ENCODE measurements at regions not wholly inside any gene's neighbourhood (a gene's known extent, or its start where the extent isn't known, plus 50 kb on each side); places are given as distances from the start of the nearest gene placed in this dataset.
"Not testable (repeated sequence)": the region's sequence is repeated elsewhere in the genome, so short reads cannot be mapped to it uniquely, and the experiment has no call there.

DNA sequence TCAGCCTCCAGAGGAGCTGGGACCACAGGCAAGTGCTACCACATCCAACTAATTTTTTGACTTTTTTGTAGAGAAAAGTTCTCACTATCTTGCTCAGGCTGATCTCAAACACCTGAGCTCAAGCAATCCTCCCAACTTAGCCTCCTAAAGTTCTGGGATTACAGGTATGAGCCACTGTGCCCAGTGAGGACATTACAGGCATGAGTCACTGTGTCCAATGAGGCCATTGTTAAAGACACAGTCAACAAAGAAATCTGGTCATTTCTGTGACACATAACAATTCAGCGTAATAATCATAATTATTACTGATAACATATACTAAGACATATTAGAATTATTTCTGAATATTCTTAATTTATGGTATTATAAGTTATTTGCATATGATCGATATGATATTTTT is 463.4 kb upstream of the NDN start:
- Histone ChIP-seq H3K27me3 (ENCODE audit: control insufficient read depth, insufficient read depth, low read length) (no peaks in the 10 kb centered on the region), H3K36me3 (ENCODE audit: control insufficient read depth, insufficient read depth, low read length) (no peaks in the 10 kb centered on the region), H3K4me3 (ENCODE audit: low read depth, low read length) (no peak overlapping the region)
- DNase-seq (ENCODE audit: low read depth) = no peak
- CTCF ChIA-PET = no interaction called here
- TF ChIP-seq, protein P1, sequence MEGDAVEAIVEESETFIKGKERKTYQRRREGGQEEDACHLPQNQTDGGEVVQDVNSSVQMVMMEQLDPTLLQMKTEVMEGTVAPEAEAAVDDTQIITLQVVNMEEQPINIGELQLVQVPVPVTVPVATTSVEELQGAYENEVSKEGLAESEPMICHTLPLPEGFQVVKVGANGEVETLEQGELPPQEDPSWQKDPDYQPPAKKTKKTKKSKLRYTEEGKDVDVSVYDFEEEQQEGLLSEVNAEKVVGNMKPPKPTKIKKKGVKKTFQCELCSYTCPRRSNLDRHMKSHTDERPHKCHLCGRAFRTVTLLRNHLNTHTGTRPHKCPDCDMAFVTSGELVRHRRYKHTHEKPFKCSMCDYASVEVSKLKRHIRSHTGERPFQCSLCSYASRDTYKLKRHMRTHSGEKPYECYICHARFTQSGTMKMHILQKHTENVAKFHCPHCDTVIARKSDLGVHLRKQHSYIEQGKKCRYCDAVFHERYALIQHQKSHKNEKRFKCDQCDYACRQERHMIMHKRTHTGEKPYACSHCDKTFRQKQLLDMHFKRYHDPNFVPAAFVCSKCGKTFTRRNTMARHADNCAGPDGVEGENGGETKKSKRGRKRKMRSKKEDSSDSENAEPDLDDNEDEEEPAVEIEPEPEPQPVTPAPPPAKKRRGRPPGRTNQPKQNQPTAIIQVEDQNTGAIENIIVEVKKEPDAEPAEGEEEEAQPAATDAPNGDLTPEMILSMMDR (IDR thresholded peaks at IDR 0.05; ENCODE audit: insufficient read depth, low read depth, low read length) = no peak
- POLR2A ChIA-PET = no interaction called here

GRCh38 chr15:24158306-24158705 is 471.2 kb upstream of the NDN start:
- CTCF ChIA-PET; H3K36me3 ChIP-seq (ENCODE audit: control insufficient read depth, insufficient read depth, low read length); DNase-seq (ENCODE audit: low read depth); H3K27me3 ChIP-seq (ENCODE audit: control insufficient read depth, insufficient read depth, low read length); H3K4me3 ChIP-seq (ENCODE audit: low read depth, low read length); POLR2A ChIA-PET: not testable (repeated sequence)

GRCh38 chr15:24165512-24165911 is 478.4 kb upstream of the NDN start:
- H3K36me3 ChIP-seq (ENCODE audit: control insufficient read depth, insufficient read depth, low read length); DNase-seq (ENCODE audit: low read depth); CTCF ChIA-PET; H3K4me3 ChIP-seq (ENCODE audit: low read depth, low read length); POLR2A ChIA-PET; H3K27me3 ChIP-seq (ENCODE audit: control insufficient read depth, insufficient read depth, low read length): not testable (repeated sequence)

DNA sequence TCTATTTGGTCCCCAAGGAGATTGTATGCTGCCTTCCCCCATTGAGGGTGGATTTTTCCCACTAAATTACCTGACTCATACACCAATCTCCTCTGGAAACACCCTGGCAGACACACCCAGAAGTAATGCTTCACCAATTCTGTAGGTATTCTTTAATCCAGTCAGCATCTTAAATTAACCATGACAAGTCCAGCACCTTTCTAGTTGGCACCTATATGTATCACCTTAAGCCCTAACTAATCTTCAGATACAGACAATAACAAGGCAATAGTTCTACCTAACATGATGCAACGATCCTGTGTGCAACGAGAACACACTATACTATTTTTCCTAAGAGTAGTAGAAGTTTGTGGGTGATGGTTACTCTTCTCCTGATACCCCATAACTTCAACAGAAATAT is 473.3 kb upstream of the NPAP1 start:
- H3K36me3 ChIP-seq (ENCODE audit: control insufficient read depth, insufficient read depth, low read length); CTCF ChIA-PET; H3K4me3 ChIP-seq (ENCODE audit: low read depth, low read length); DNase-seq (ENCODE audit: low read depth); H3K27me3 ChIP-seq (ENCODE audit: control insufficient read depth, insufficient read depth, low read length); POLR2A ChIA-PET: not testable (repeated sequence)

DNA sequence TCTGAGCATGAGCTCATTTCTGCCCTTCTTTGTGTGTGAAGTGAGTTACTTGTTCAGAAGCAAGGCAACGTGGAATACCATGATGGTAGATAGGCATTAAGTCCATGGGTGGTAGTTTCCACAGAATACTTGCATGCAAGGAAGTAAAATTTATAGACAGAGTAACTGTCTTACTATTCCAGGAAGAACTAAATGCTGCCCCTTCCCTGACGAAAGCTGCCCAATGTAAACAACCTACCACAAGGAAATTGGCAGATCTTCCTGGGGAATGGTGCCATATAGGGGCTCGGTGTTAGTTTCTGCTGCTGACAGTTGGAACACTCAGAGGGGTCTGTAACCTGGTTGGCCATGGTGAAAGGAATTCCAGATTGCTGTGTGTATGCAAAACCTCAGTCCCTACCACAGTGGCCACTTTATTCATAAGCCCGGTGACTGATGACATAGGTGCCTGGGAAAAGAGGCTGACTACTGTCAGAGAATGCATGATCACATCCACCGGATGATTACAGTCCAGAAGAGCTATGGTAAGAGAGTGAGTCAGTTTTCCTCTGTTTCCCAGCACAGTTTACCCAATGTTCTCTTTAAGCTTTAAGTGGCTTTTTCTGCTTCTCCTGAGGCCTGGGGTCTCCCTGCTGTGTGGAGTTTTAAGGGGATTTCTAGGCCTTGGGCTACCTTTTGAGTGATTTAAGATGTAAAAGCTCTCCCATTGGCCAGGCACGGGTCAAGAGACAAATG is 463.7 kb upstream of the NPAP1 start:
- POLR2A ChIA-PET; H3K36me3 ChIP-seq (ENCODE audit: control insufficient read depth, insufficient read depth, low read length); H3K4me3 ChIP-seq (ENCODE audit: low read depth, low read length); DNase-seq (ENCODE audit: low read depth); H3K27me3 ChIP-seq (ENCODE audit: control insufficient read depth, insufficient read depth, low read length); CTCF ChIA-PET: not testable (repeated sequence)

GRCh38 chr15:24223739-24224138 is 451.8 kb upstream of the NPAP1 start:
- Histone ChIP-seq H3K36me3 (ENCODE audit: control insufficient read depth, insufficient read depth, low read length) (no peaks in the 10 kb centered on the region), H3K27me3 (ENCODE audit: control insufficient read depth, insufficient read depth, low read length) (no peaks in the 10 kb centered on the region), H3K4me3 (ENCODE audit: low read depth, low read length) (no peak overlapping the region)
- ChIA-PET CTCF (no interaction called here), POLR2A (no interaction called here)
- DNase-seq (ENCODE audit: low read depth) = no peak
- TF ChIP-seq, protein P1 (IDR thresholded peaks at IDR 0.05; ENCODE audit: insufficient read depth, low read depth, low read length) = no peak

DNA sequence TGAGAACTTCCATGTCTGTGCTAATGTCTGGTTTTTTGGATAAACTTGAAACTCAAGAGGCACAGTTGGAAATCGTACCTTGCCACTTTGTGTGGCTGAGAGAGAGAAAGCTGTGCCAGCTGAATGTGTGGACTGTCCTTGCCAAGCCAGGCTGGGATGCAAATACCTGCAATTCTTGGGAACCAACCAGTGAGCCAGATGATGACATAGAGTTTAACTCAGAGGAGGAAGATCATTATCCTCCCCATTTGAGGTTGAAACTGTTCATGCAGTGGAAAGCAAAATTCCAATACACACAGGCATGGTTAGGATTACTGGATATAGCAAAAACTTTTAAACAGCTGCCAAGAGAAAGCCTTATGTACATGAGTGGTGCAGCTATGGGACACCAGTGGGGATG is 451.4 kb upstream of the NPAP1 start:
- POLR2A ChIA-PET = no interaction called here

GRCh38 chr15:24228922-24229321 is 446.7 kb upstream of the NPAP1 start:
- H3K27me3 ChIP-seq (ENCODE audit: control insufficient read depth, insufficient read depth, low read length); POLR2A ChIA-PET; H3K4me3 ChIP-seq (ENCODE audit: low read depth, low read length); H3K36me3 ChIP-seq (ENCODE audit: control insufficient read depth, insufficient read depth, low read length); CTCF ChIA-PET; DNase-seq (ENCODE audit: low read depth): not testable (repeated sequence)

More for the DNA sequence above, 451.4 kb upstream of the NPAP1 start:
- TF ChIP-seq, protein P1 (IDR thresholded peaks at IDR 0.05; ENCODE audit: insufficient read depth, low read depth, low read length) = no peak
- H3K36me3 ChIP-seq (ENCODE audit: control insufficient read depth, insufficient read depth, low read length) = no peaks in the 10 kb centered on the region
- no peaks in the 10 kb centered on the region for H3K27me3 ChIP-seq (ENCODE audit: control insufficient read depth, insufficient read depth, low read length)
- H3K4me3 ChIP-seq (ENCODE audit: low read depth, low read length) = no peak overlapping the region
- DNase-seq (ENCODE audit: low read depth) = no peak
- CTCF ChIA-PET = no interaction called here

DNA sequence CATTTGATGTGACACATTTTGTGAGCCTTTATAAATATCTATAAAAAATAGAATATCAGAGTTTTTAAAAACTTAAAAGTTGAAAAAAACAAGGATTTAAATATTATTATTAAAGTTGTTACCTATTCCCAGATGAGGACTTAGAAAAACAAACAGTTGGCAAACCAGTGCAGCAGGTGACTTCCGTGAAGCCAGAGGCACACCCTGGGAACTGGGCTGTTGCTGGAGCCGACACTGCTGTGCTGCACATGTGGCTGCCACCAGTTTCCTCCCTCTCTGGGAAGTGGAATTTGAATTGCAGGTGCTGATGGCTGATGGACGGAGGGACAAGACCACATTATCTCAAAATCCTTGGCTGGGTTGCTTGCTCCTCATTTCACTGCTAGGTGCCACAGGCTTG is 442.4 kb upstream of the NPAP1 start:
- DNase-seq (ENCODE audit: low read depth); H3K4me3 ChIP-seq (ENCODE audit: low read depth, low read length); H3K36me3 ChIP-seq (ENCODE audit: control insufficient read depth, insufficient read depth, low read length); H3K27me3 ChIP-seq (ENCODE audit: control insufficient read depth, insufficient read depth, low read length); CTCF ChIA-PET; POLR2A ChIA-PET: not testable (repeated sequence)

GRCh38 chr15:24240580-24240979 is 435.0 kb upstream of the NPAP1 start:
- H3K4me3 ChIP-seq (ENCODE audit: low read depth, low read length); H3K36me3 ChIP-seq (ENCODE audit: control insufficient read depth, insufficient read depth, low read length); H3K27me3 ChIP-seq (ENCODE audit: control insufficient read depth, insufficient read depth, low read length); CTCF ChIA-PET; DNase-seq (ENCODE audit: low read depth); POLR2A ChIA-PET: not testable (repeated sequence)

GRCh38 chr15:24259106-24259505 is 416.5 kb upstream of the NPAP1 start:
- H3K27me3 ChIP-seq (ENCODE audit: control insufficient read depth, insufficient read depth, low read length); H3K4me3 ChIP-seq (ENCODE audit: low read depth, low read length); H3K36me3 ChIP-seq (ENCODE audit: control insufficient read depth, insufficient read depth, low read length); DNase-seq (ENCODE audit: low read depth); POLR2A ChIA-PET; CTCF ChIA-PET: not testable (repeated sequence)
